ENCODE measurements at regions not wholly inside any gene's neighbourhood (a gene's known extent, or its start where the extent isn't known, plus 50 kb on each side); places are given as distances from the start of the nearest gene placed in this dataset.

GRCh38 chr13:90618133-90618532 lies 729.4 kb upstream of the MIR17HG start:
- no peak overlapping the region for H3K4me3 ChIP-seq (replicated peaks; ENCODE audit: low read depth, low read length)
- DNase-seq (ENCODE audit: low read depth), result no peak
- no peak for TF ChIP-seq CTCF (IDR thresholded peaks at IDR 0.05; ENCODE audit: low read length, missing control alignments)

- TF ChIP-seq CTCF (IDR thresholded peaks at IDR 0.05; ENCODE audit: low read length, missing control alignments), result no peak
- no peak overlapping the region for H3K4me3 ChIP-seq (replicated peaks; ENCODE audit: low read depth, low read length)
- DNase-seq (ENCODE audit: low read depth), result peak; percentile 30
Observed at GRCh38 chr13:90622541-90622940, 724.9 kb upstream of the MIR17HG start.

GRCh38 chr13:90623318-90624011 lies 724.0 kb upstream of the MIR17HG start:
- DNase-seq (ENCODE audit: low read depth), result no peak

GRCh38 chr13:90627813-90628212 lies 719.7 kb upstream of the MIR17HG start:
- no peak for DNase-seq (ENCODE audit: low read depth)
- TF ChIP-seq CTCF (IDR thresholded peaks at IDR 0.05; ENCODE audit: low read length, missing control alignments), result no peak
- no peak overlapping the region for H3K4me3 ChIP-seq (replicated peaks; ENCODE audit: low read depth, low read length)

More at GRCh38 chr13:90623318-90624011, 724.0 kb upstream of the MIR17HG start:
- H3K4me3 ChIP-seq (replicated peaks; ENCODE audit: low read depth, low read length), result no peak overlapping the region
- no peak for TF ChIP-seq CTCF (IDR thresholded peaks at IDR 0.05; ENCODE audit: low read length, missing control alignments)

- no peak for DNase-seq (ENCODE audit: low read depth)
- no peak overlapping the region for H3K4me3 ChIP-seq (replicated peaks; ENCODE audit: low read depth, low read length)
- TF ChIP-seq CTCF (IDR thresholded peaks at IDR 0.05; ENCODE audit: low read length, missing control alignments), result no peak
Observed at GRCh38 chr13:90628471-90628870, 719.0 kb upstream of the MIR17HG start.

GRCh38 chr13:90630716-90631115 lies 716.8 kb upstream of the MIR17HG start:
- no peak overlapping the region for H3K4me3 ChIP-seq (replicated peaks; ENCODE audit: low read depth, low read length)
- no peak for TF ChIP-seq CTCF (IDR thresholded peaks at IDR 0.05; ENCODE audit: low read length, missing control alignments)
- no peak for DNase-seq (ENCODE audit: low read depth)

- no peak for DNase-seq (ENCODE audit: low read depth)
- TF ChIP-seq CTCF (IDR thresholded peaks at IDR 0.05; ENCODE audit: low read length, missing control alignments), result no peak
Observed at GRCh38 chr13:90632184-90632583, 715.3 kb upstream of the MIR17HG start.

More at GRCh38 chr13:90632184-90632583, 715.3 kb upstream of the MIR17HG start:
- no peak overlapping the region for H3K4me3 ChIP-seq (replicated peaks; ENCODE audit: low read depth, low read length)
